ENCODE measurements at regions not wholly inside any gene's neighbourhood (a gene's known extent, or its start where the extent isn't known, plus 50 kb on each side); places are given as distances from the start of the nearest gene placed in this dataset.

GRCh38 chr4:66357316-66357715, 687.0 kb upstream of the EPHA5 start:
- TF ChIP-seq EZH2 (IDR thresholded peaks at IDR 0.05; ENCODE audit: insufficient read depth, poor library complexity, severe bottlenecking) (no peak), EZH2phosphoT487 (IDR thresholded peaks at IDR 0.05; ENCODE audit: insufficient read depth, low read depth) (no peak)

Data from GM23248 (cell line).